K562 (cell line): ENCODE measurements at regions not wholly inside any gene's neighbourhood (a gene's known extent, or its start where the extent isn't known, plus 50 kb on each side); places are given as distances from the start of the nearest gene placed in this dataset.

Experiments used
- ATAC-seq: fragments of 200-7000 bp; cut with Tn5 transposase; 3 replicates; pipeline ENCODE4 v1.9.1; 2020; ENCODE audit warnings: moderate library complexity
- BruUV-seq: library from RNA; stranded (reverse); fragments of 400-500 nt; replicated peaks from 2 replicates; lab custom pipeline; 2021; lab: Mats Ljungman, UMichigan
- CTCF ChIA-PET: fragments of 300-600 bp; formaldehyde crosslinking; extraction: SDS; loops from one replicate; lab custom pipeline; 2021; ENCODE audit warnings: low intra/inter-chr PET ratio; lab: Yijun Ruan, JAX
- POLR2A ChIA-PET: fragments of 300-600, 350-650 bp; sonication (Branson Sonifier 250); formaldehyde crosslinking; extraction: SDS; loops from one replicate; lab custom pipeline; 2021; ENCODE audit warnings: antibody characterized with exemption, inconsistent platforms; lab: Yijun Ruan, JAX
- DNase-seq, 4 experiments: peaks; one replicate each; pipeline versions ENCODE4 v3.0.0 to v3.0.0-alpha.2; 2011 to 2018; ENCODE audit warnings: low spot score in 3 of 4, mixed read lengths in 3 of 4; ENCODE audit errors: extremely low read depth in 1 of 4
- FAIRE-seq: peaks from 2 replicates; lab custom pipeline; 2011; peaks lifted over from hg19 to GRCh38; lab: Jason Lieb, UNC
- H2AFZ ChIP-seq: 2 replicates; pipeline ENCODE4 v1.6.0; 2011; ENCODE audit warnings: low read depth, low read length, control low read depth, inconsistent platforms
- H3K27ac ChIP-seq: fragments of 200-600 bp; 3 replicates; pipeline ENCODE4 v1.8.0; 2011; ENCODE audit warnings: low read depth, mild to moderate bottlenecking, control low read depth, inconsistent platforms, low read length, moderate library complexity, mixed read lengths; ENCODE audit errors: extremely low read depth
- H3K27me3 ChIP-seq, 2 experiments: fragments of 300-600 bp in 1 of 2; 2 replicates in 1 of 2; 3 replicates in 1 of 2; pipeline versions ENCODE4 v1.6.0 to v1.8.0; 2011; ENCODE audit warnings: inconsistent platforms in 2 of 2, low read length in 2 of 2, mild to moderate bottlenecking in 1 of 2, mixed read lengths in 1 of 2, moderate library complexity in 1 of 2; ENCODE audit not compliant: control insufficient read depth in 2 of 2, insufficient read depth in 2 of 2
- H3K36me3 ChIP-seq: fragments of 300-600 bp; 3 replicates; pipeline ENCODE4 v1.8.0; 2011; ENCODE audit warnings: mild to moderate bottlenecking, low read length, inconsistent platforms; ENCODE audit not compliant: control insufficient read depth, insufficient read depth
- H3K4me1 ChIP-seq, 2 experiments: fragments of 200-600 bp in 1 of 2; replicated peaks in 1 of 2; 2 replicates in 1 of 2; 3 replicates in 1 of 2; pipeline versions ENCODE4 v1.5.1 to v1.8.0; 2011; ENCODE audit warnings: inconsistent platforms in 2 of 2, low read length in 2 of 2, mild to moderate bottlenecking in 1 of 2, mixed read lengths in 1 of 2, moderate library complexity in 1 of 2; ENCODE audit not compliant: control insufficient read depth in 2 of 2, insufficient read depth in 2 of 2
- H3K4me2 ChIP-seq: 2 replicates; pipeline ENCODE4 v1.6.1; 2011; ENCODE audit warnings: low read length, control low read depth, inconsistent platforms, mixed read lengths; ENCODE audit not compliant: insufficient read depth
- H3K4me3 ChIP-seq: fragments of 200-600 bp; sonication (generic), shearing (Covaris generic); 2 replicates; pipeline ENCODE4 v1.5.1; 2016; ENCODE audit warnings: control low read depth, inconsistent platforms
- H3K79me2 ChIP-seq: fragments of 200-600 bp; 3 replicates; pipeline ENCODE4 v1.8.0; 2011; ENCODE audit warnings: low read length, inconsistent platforms; ENCODE audit not compliant: control insufficient read depth, insufficient read depth
- H3K9ac ChIP-seq, 2 experiments: 2 replicates each; pipeline versions ENCODE4 v1.6.0 to v1.6.1; 2011; ENCODE audit warnings: low read depth in 2 of 2, low read length in 2 of 2, control low read depth in 1 of 2, inconsistent platforms in 1 of 2, mild to moderate bottlenecking in 1 of 2, mixed read lengths in 1 of 2; ENCODE audit not compliant: insufficient read depth in 1 of 2
- H3K9me1 ChIP-seq: one replicate; pipeline ENCODE4 v1.6.0; 2011; ENCODE audit warnings: inconsistent platforms, mild to moderate bottlenecking, low read length, moderate library complexity; ENCODE audit not compliant: control insufficient read depth, insufficient read depth
- H3K9me3 ChIP-seq: replicated peaks from 2 replicates; pipeline ENCODE4 v1.5.1; 2011; ENCODE audit warnings: low read depth, low read length, inconsistent platforms; ENCODE audit not compliant: control insufficient read depth, insufficient read depth
- H4K20me1 ChIP-seq: replicated peaks from 2 replicates; pipeline ENCODE4 v1.6.1; 2011; ENCODE audit warnings: low read length, inconsistent platforms, mixed read lengths; ENCODE audit not compliant: control insufficient read depth, insufficient read depth
- AFF1 ChIP-seq, 2 experiments: fragments of 450-650 bp; IDR thresholded peaks; 2 replicates each; pipeline ENCODE4 v1.6.1; 2018; ENCODE audit warnings: mild to moderate bottlenecking in 2 of 2, low read depth in 1 of 2; ENCODE audit not compliant: partially characterized antibody in 2 of 2
- CGGBP1 ChIP-seq: fragments of 250-450 bp; sonication (Bioruptor Pico); IDR thresholded peaks from 2 replicates; pipeline ENCODE4 v1.9.0; 2021; ENCODE audit warnings: mild to moderate bottlenecking
- CHCHD3 ChIP-seq: fragments of 250-450 bp; sonication (Bioruptor Pico); IDR thresholded peaks from 2 replicates; pipeline ENCODE4 v2.1.2; 2022; ENCODE audit warnings: mild to moderate bottlenecking
- DIDO1 ChIP-seq: fragments of 450-650 bp; IDR thresholded peaks from 2 replicates; pipeline ENCODE4 v1.6.1; 2016; ENCODE audit warnings: low read depth, missing biosample characterization, missing genetic modification characterization
- FOXO4 ChIP-seq: fragments of 450-650 bp; formaldehyde crosslinking; IDR thresholded peaks from 2 replicates; pipeline ENCODE4 v1.4.0; 2020; ENCODE audit warnings: mild to moderate bottlenecking, moderate library complexity
- FOXP1 ChIP-seq: sonication (generic); formaldehyde crosslinking; IDR thresholded peaks from 2 replicates; pipeline ENCODE4 v1.8.0; 2022; ENCODE audit warnings: mild to moderate bottlenecking, missing genetic modification reagents
- KLF13 ChIP-seq: fragments of 450-650 bp; IDR thresholded peaks from 2 replicates; pipeline ENCODE4 v1.6.1; 2016; ENCODE audit warnings: missing genetic modification characterization, low read depth, mild to moderate bottlenecking, missing compliant biosample characterization, moderate library complexity, borderline replicate concordance
- NONO ChIP-seq, 2 experiments: fragments of 200-400 bp in 1 of 2; fragments of 450-650 bp in 1 of 2; formaldehyde crosslinking in 1 of 2; IDR thresholded peaks; 2 replicates each; pipeline ENCODE4 v1.6.1; 2017; ENCODE audit warnings: low read depth in 2 of 2, mild to moderate bottlenecking in 2 of 2, moderate library complexity in 2 of 2, low read length in 1 of 2
- TEAD2 ChIP-seq: fragments of 450-650 bp; IDR thresholded peaks from 2 replicates; pipeline ENCODE4 v1.6.1; 2016; ENCODE audit warnings: missing genetic modification characterization, control low read depth, missing compliant biosample characterization
- TGIF2 ChIP-seq: sonication (generic); formaldehyde crosslinking; IDR thresholded peaks from 2 replicates; pipeline ENCODE4 v1.8.1; 2022; ENCODE audit warnings: mild to moderate bottlenecking, missing genetic modification reagents, moderate library complexity
- ZBTB8A ChIP-seq: fragments of 450-650 bp; IDR thresholded peaks from 2 replicates; pipeline ENCODE4 v1.6.1; 2018; ENCODE audit warnings: mild to moderate bottlenecking, moderate library complexity; ENCODE audit not compliant: partially characterized antibody
- ZNF444 ChIP-seq: fragments of 250-450 bp; sonication (Bioruptor Pico); IDR thresholded peaks from 2 replicates; pipeline ENCODE4 v1.4.0; 2020; ENCODE audit warnings: mild to moderate bottlenecking, moderate library complexity
- ZNF445 ChIP-seq: fragments of 250-450 bp; sonication (Bioruptor Pico); IDR thresholded peaks from 2 replicates; pipeline ENCODE4 v1.4.0; 2020; ENCODE audit warnings: low read depth, mild to moderate bottlenecking, moderate library complexity
- ZNF512 ChIP-seq: IDR thresholded peaks from 2 replicates; pipeline ENCODE4 v1.6.1; 2016; ENCODE audit warnings: missing genetic modification characterization, missing compliant biosample characterization
- in situ Hi-C: fragments of 300-500 bp; cut with MboI; formaldehyde crosslinking; loops from 4 replicates; pipeline ENCODE4 v1.15.0; 2018; ENCODE audit warnings: inconsistent platforms, mixed read lengths
- intact Hi-C: fragments of 100-400 bp; cut with micrococcal nuclease; formaldehyde crosslinking; loops from 2 replicates; pipeline ENCODE4 v1.14.2; 2022

GRCh38 chr12:63302269-63302940 is 151.4 kb upstream of the AVPR1A start (continued):
- no peak for TF ChIP-seq TGIF2 (CRISPR knock-in tag)

- Histone ChIP-seq H3K4me2 (no peak overlapping the region), H3K27ac (no peak overlapping the region), H2AFZ (no peak overlapping the region), H3K79me2 (no peaks in the 10 kb centered on the region), H4K20me1 (no peaks in the 10 kb centered on the region), H3K4me3 (no peak overlapping the region), H3K9me3 (no peaks in the 10 kb centered on the region; the same call in 1 of the 2 replicates), H3K27me3 (no peaks in the 10 kb centered on the region), H3K9ac (no peak overlapping the region), H3K36me3 (no peaks in the 10 kb centered on the region), H3K4me1 (no peaks in the 10 kb centered on the region), H3K9me1 (no peaks in the 10 kb centered on the region)
- intact Hi-C loops: no loop called here
- BruUV-seq: no TSS peak
- POLR2A ChIA-PET: no interaction called here
- DNase-seq (no peak), ATAC-seq (no peak), FAIRE-seq (no peak)
- in situ Hi-C loops: no loop called here
- CTCF ChIA-PET: no interaction called here
- no peak for TF ChIP-seq NONO (IDR thresholded peaks at IDR 0.05; ENCODE audit: low read depth in 2 of 2, low read length in 1 of 2)
- TF ChIP-seq CGGBP1 (CRISPR knock-in tag): no peak
- TF ChIP-seq ZNF444 (CRISPR knock-in tag): no peak
- no peak for TF ChIP-seq KLF13 (tag)
- TF ChIP-seq TEAD2 (tag): no peak
- no peak for TF ChIP-seq ZNF445 (CRISPR knock-in tag)
- TF ChIP-seq CHCHD3 (CRISPR knock-in tag): no peak
- TF ChIP-seq DIDO1: no peak
- no peak for TF ChIP-seq FOXP1 (CRISPR knock-in tag)
- TF ChIP-seq AFF1 (IDR thresholded peaks at IDR 0.05; ENCODE audit: low read depth in 1 of 2, partially characterized antibody in 2 of 2): no peak
- no peak for TF ChIP-seq ZNF512
- no peak for TF ChIP-seq ZBTB8A
- TF ChIP-seq FOXO4 (CRISPR knock-in tag): no peak
Measured at GRCh38 chr12:63301311-63301710, 150.3 kb upstream of the AVPR1A start.
